HG03135 (cell line): ENCODE measurements at regions not wholly inside any gene's neighbourhood (a gene's known extent, or its start where the extent isn't known, plus 50 kb on each side); places are given as distances from the start of the nearest gene placed in this dataset.
A peak's percentile ranks its signal among the peaks of the same experiment; 100 is the strongest.

Source experiments
- ATAC-seq: cut with Tn5 transposase; IDR thresholded peaks from one replicate; pipeline ENCODE4 v1.9.1; 2021; ENCODE audit warnings: mild to moderate bottlenecking, moderate library complexity; ENCODE audit not compliant: unreplicated experiment

- ATAC-seq, result no peak
Observed at GRCh38 chr15:92224843-92225242, 168.8 kb upstream of the ST8SIA2 start.

GRCh38 chr15:92226020-92226612 is 167.6 kb upstream of the ST8SIA2 start:
- ATAC-seq, result no peak

GRCh38 chr15:92228830-92229229 is 164.9 kb upstream of the ST8SIA2 start:
- no peak for ATAC-seq

GRCh38 chr15:92231461-92231860 is 162.2 kb upstream of the ST8SIA2 start:
- ATAC-seq, result no peak

- ATAC-seq, result no peak
Observed at GRCh38 chr15:92232317-92232716, 161.4 kb upstream of the ST8SIA2 start.

GRCh38 chr15:92232876-92233275 is 160.8 kb upstream of the ST8SIA2 start:
- ATAC-seq, result no peak

GRCh38 chr15:92243227-92243626 is 150.5 kb upstream of the ST8SIA2 start:
- ATAC-seq, result no peak

- no peak for ATAC-seq
Observed at GRCh38 chr15:92244703-92245102, 149.0 kb upstream of the ST8SIA2 start.

GRCh38 chr15:92247649-92248242 is 145.9 kb upstream of the ST8SIA2 start:
- no peak for ATAC-seq

- no peak for ATAC-seq
Observed at GRCh38 chr15:92266796-92267685, 126.6 kb upstream of the ST8SIA2 start.

- ATAC-seq, result no peak
Observed at GRCh38 chr15:92268900-92269299, 124.8 kb upstream of the ST8SIA2 start.

- no peak for ATAC-seq
Observed at GRCh38 chr15:92271179-92271578, 122.5 kb upstream of the ST8SIA2 start.

GRCh38 chr15:92272106-92272505 is 121.6 kb upstream of the ST8SIA2 start:
- ATAC-seq, result no peak

GRCh38 chr15:92273286-92273685 is 120.4 kb upstream of the ST8SIA2 start:
- no peak for ATAC-seq

GRCh38 chr15:92273723-92274122 is 120.0 kb upstream of the ST8SIA2 start:
- no peak for ATAC-seq

GRCh38 chr15:92277776-92278175 is 115.9 kb upstream of the ST8SIA2 start:
- no peak for ATAC-seq

GRCh38 chr15:92283813-92284212 is 109.9 kb upstream of the ST8SIA2 start:
- ATAC-seq, result no peak

GRCh38 chr15:92288755-92289154 is 104.9 kb upstream of the ST8SIA2 start:
- peak; percentile 89 for ATAC-seq

GRCh38 chr15:92289733-92290132 is 103.9 kb upstream of the ST8SIA2 start:
- no peak for ATAC-seq

GRCh38 chr15:92290359-92290992 is 103.2 kb upstream of the ST8SIA2 start:
- ATAC-seq, result no peak

- no peak for ATAC-seq
Observed at GRCh38 chr15:92291900-92292299, 101.8 kb upstream of the ST8SIA2 start.

- ATAC-seq, result no peak
Observed at GRCh38 chr15:92294759-92295158, 98.9 kb upstream of the ST8SIA2 start.
